ENCODE measurements at regions not wholly inside any gene's neighbourhood (a gene's known extent, or its start where the extent isn't known, plus 50 kb on each side); places are given as distances from the start of the nearest gene placed in this dataset.

GRCh38 chr2:48007699-48008268 is 101.5 kb upstream of the FBXO11 start:
- Histone ChIP-seq H3K4me2 (ENCODE audit: low read length) (no peak overlapping the region), H3K27me3 (ENCODE audit: insufficient read depth, low read length) (no peaks in the 10 kb centered on the region), H3K36me3 (ENCODE audit: control insufficient read depth in 1 of 2, insufficient read depth in 2 of 2, low read length in 2 of 2) (no peaks in the 10 kb centered on the region), H2AFZ (ENCODE audit: low read depth, low read length, poor library complexity, severe bottlenecking) (no peak overlapping the region), H3K9me3 (ENCODE audit: control insufficient read depth in 1 of 2, insufficient read depth in 1 of 2, low read depth in 1 of 2, low read length in 2 of 2) (no peaks in the 10 kb centered on the region), H3K4me3 (replicated peaks in 1 of 2; ENCODE audit: low read depth in 1 of 2, low read length in 2 of 2) (no peak overlapping the region), H4K20me1 (ENCODE audit: insufficient read depth) (no peaks in the 10 kb centered on the region), H3K9me2 (ENCODE audit: insufficient read depth) (no peaks in the 10 kb centered on the region), H3K4me1 (ENCODE audit: control insufficient read depth in 1 of 2, insufficient read depth in 2 of 2, low read length in 2 of 2) (no peaks in the 10 kb centered on the region), H3K27ac (ENCODE audit: low read depth, low read length) (no peak overlapping the region), H3K79me2 (ENCODE audit: insufficient read depth, low read length) (no peaks in the 10 kb centered on the region), H3K9ac (ENCODE audit: low read length) (no peak overlapping the region)
- ChIA-PET CTCF (no interaction called here), POLR2A (no interaction called here), RAD21 (ENCODE audit: low non-redundant PET in 1 of 2, low total read pairs in 2 of 2, uncharacterized antibody in 2 of 2, unreplicated experiment in 2 of 2) (interaction anchor here in 1 of 2 experiments (0.6 kb wide), 1 partner anchor 643 kb away, joined by 3 read pairs; no protein-coding TSS in a partner anchor)
- no peak for ATAC-seq
- DNase-seq (ENCODE audit: low read depth, low spot score) = no peak
- no peak for TF ChIP-seq TCF7L2 (IDR thresholded peaks at IDR 0.05; ENCODE audit: borderline replicate concordance, extremely low read depth, insufficient read depth, insufficient read length)
- TF ChIP-seq YY1 (IDR thresholded peaks at IDR 0.05; ENCODE audit: extremely low read depth, insufficient replicate concordance, low read depth, low read length) = no peak
- no peak for TF ChIP-seq ZBTB33 (IDR thresholded peaks at IDR 0.05; ENCODE audit: extremely low read depth, insufficient replicate concordance, low read length)
- TF ChIP-seq CTCF (IDR thresholded peaks at IDR 0.05 in 2 of 3, conservative IDR thresholded peaks at IDR 0.05 in 1 of 3; ENCODE audit: borderline replicate concordance in 1 of 3, insufficient read depth in 1 of 3, low read depth in 2 of 3, low read length in 2 of 3) = no peak
- TF ChIP-seq ELF1 (IDR thresholded peaks at IDR 0.05; ENCODE audit: borderline replicate concordance, low read depth) = no peak
- TF ChIP-seq ZNF274 (IDR thresholded peaks at IDR 0.05; ENCODE audit: low read depth, low read length) = no peak
- TF ChIP-seq ATF3 (IDR thresholded peaks at IDR 0.05) = no peak
- TF ChIP-seq EGR1 (IDR thresholded peaks at IDR 0.05; ENCODE audit: low read depth) = no peak
- no peak for TF ChIP-seq CBX3 (IDR thresholded peaks at IDR 0.05; ENCODE audit: low read depth)
- no peak for TF ChIP-seq POLR2AphosphoS5 (IDR thresholded peaks at IDR 0.05; ENCODE audit: low read depth, low read length)
- intact Hi-C loops (cut with micrococcal nuclease) = no loop called here
- no TSS peak for BruUV-seq (replicated peaks)
